ENCODE measurements at regions not wholly inside any gene's neighbourhood (a gene's known extent, or its start where the extent isn't known, plus 50 kb on each side); places are given as distances from the start of the nearest gene placed in this dataset.

- intact Hi-C loops (cut with micrococcal nuclease): no loop called here
- Histone ChIP-seq H3K27me3 (replicated peaks in 1 of 4; ENCODE audit: control extremely low read depth in 1 of 4, control insufficient read depth in 3 of 4, insufficient read depth in 4 of 4, low read length in 3 of 4) (no peaks in the 10 kb centered on the region), H4K20me1 (ENCODE audit: control insufficient read depth, insufficient read depth, low read length, poor library complexity, severe bottlenecking) (no peaks in the 10 kb centered on the region), H3K9ac (ENCODE audit: low read length) (no peak overlapping the region), H3K36me3 (replicated peaks in 1 of 2; ENCODE audit: control extremely low read depth in 1 of 2, control insufficient read depth in 1 of 2, extremely low read depth in 1 of 2, insufficient read depth in 2 of 2, low read length in 1 of 2) (no peaks in the 10 kb centered on the region), H3K4me2 (replicated peaks; ENCODE audit: low read depth, low read length, poor library complexity, severe bottlenecking) (no peak overlapping the region), H3K27ac (ENCODE audit: low read length in 2 of 2) (no peak overlapping the region), H3K4me1 (ENCODE audit: control insufficient read depth in 2 of 2, insufficient read depth in 2 of 2, low read length in 2 of 2) (peaks cover 14% of the 10 kb centered on the region in 2 donors), H3K4me3 (ENCODE audit: control extremely low read depth in 1 of 5, extremely low read depth in 1 of 5, insufficient read depth in 1 of 5, low read depth in 2 of 5, low read length in 4 of 5) (no peak overlapping the region), H3K79me2 (ENCODE audit: control insufficient read depth, insufficient read depth, low read length) (no peaks in the 10 kb centered on the region), H3K9me3 (ENCODE audit: control extremely low read depth in 1 of 3, control insufficient read depth in 2 of 3, insufficient read depth in 1 of 3, low read length in 2 of 3) (peaks cover 0 to 12% (median 5%) of the 10 kb centered on the region in 3 donors), H2AFZ (ENCODE audit: insufficient read depth, low read depth, low read length, poor library complexity, severe bottlenecking) (no peak overlapping the region)
- CTCF ChIA-PET: no interaction called here
- no peak for ATAC-seq (ENCODE audit: low read depth)
- no peak for TF ChIP-seq CTCF (IDR thresholded peaks at IDR 0.05)
- no peak for TF ChIP-seq EZH2 (IDR thresholded peaks at IDR 0.05; ENCODE audit: borderline replicate concordance, insufficient read depth, low read depth, low read length, poor library complexity, severe bottlenecking)
- no peak for DNase-seq
- Mint-ChIP-seq H3K27ac (no peak overlapping the region), H3K4me1 (peaks cover 16% of the 10 kb centered on the region), H3K4me3 (no peak overlapping the region), H3K27me3 (no peaks in the 10 kb centered on the region), H3K9me3 (ENCODE audit: insufficient read depth) (no peaks in the 10 kb centered on the region)
- POLR2A ChIA-PET: no interaction called here
- WGBS (ENCODE audit: insufficient coverage): 100% methylated on average over 2 of the region's 2 CpGs
Observed at GRCh38 chr14:89707086-89707485, 247.4 kb downstream of the EFCAB11 start.

- WGBS (ENCODE audit: insufficient coverage): 100% methylated on average over 2 of the region's 2 CpGs
- no peaks in the 10 kb centered on the region for H3K36me3 ChIP-seq (replicated peaks in 1 of 2; ENCODE audit: control extremely low read depth in 1 of 2, control insufficient read depth in 1 of 2, extremely low read depth in 1 of 2, insufficient read depth in 2 of 2, low read length in 1 of 2)
- POLR2A ChIA-PET: interaction anchor here (0.7 kb wide), 1 partner anchor 10 kb away, joined by 3 read pairs; no protein-coding TSS in a partner anchor
- no peak overlapping the region for H3K4me2 ChIP-seq (replicated peaks; ENCODE audit: low read depth, low read length, poor library complexity, severe bottlenecking)
- no peak overlapping the region for H3K27ac ChIP-seq (ENCODE audit: low read length in 2 of 2)
- no peaks in the 10 kb centered on the region for H3K27me3 Mint-ChIP-seq
- DNase-seq (no peak), ATAC-seq (ENCODE audit: low read depth) (no peak)
- peaks cover 28% of the 10 kb centered on the region for H3K4me1 Mint-ChIP-seq
- intact Hi-C loops (cut with micrococcal nuclease): loop anchor here (5.0 kb wide), 2 partner anchors 64 to 1054 kb away; no protein-coding TSS in a partner anchor
- no peak overlapping the region for H3K9ac ChIP-seq (ENCODE audit: low read length)
- no peak overlapping the region for H2AFZ ChIP-seq (ENCODE audit: insufficient read depth, low read depth, low read length, poor library complexity, severe bottlenecking)
- H4K20me1 ChIP-seq (ENCODE audit: control insufficient read depth, insufficient read depth, low read length, poor library complexity, severe bottlenecking): no peaks in the 10 kb centered on the region
- no peak overlapping the region for H3K4me3 Mint-ChIP-seq
- CTCF ChIA-PET: interaction anchor here (4.9 kb wide), 1 partner anchor 18 kb away, joined by 21 read pairs; no protein-coding TSS in a partner anchor
- TF ChIP-seq CTCF (IDR thresholded peaks at IDR 0.05): no peak
- peaks cover 25% of the 10 kb centered on the region in 2 donors for H3K4me1 ChIP-seq (ENCODE audit: control insufficient read depth in 2 of 2, insufficient read depth in 2 of 2, low read length in 2 of 2)
- H3K27ac Mint-ChIP-seq: no peak overlapping the region
- H3K4me3 ChIP-seq (ENCODE audit: control extremely low read depth in 1 of 5, extremely low read depth in 1 of 5, insufficient read depth in 1 of 5, low read depth in 2 of 5, low read length in 4 of 5): no peak overlapping the region
- no peaks in the 10 kb centered on the region for H3K27me3 ChIP-seq (replicated peaks in 1 of 4; ENCODE audit: control extremely low read depth in 1 of 4, control insufficient read depth in 3 of 4, insufficient read depth in 4 of 4, low read length in 3 of 4)
- no peaks in the 10 kb centered on the region for H3K79me2 ChIP-seq (ENCODE audit: control insufficient read depth, insufficient read depth, low read length)
- H3K9me3 ChIP-seq (ENCODE audit: control extremely low read depth in 1 of 3, control insufficient read depth in 2 of 3, insufficient read depth in 1 of 3, low read length in 2 of 3): peaks cover 0 to 6% (median 5%) of the 10 kb centered on the region in 3 donors
- H3K9me3 Mint-ChIP-seq (ENCODE audit: insufficient read depth): no peaks in the 10 kb centered on the region
Observed at GRCh38 chr14:89702876-89703200, 251.7 kb downstream of the EFCAB11 start.

Measured in B cell (primary cell).